ENCODE measurements at regions not wholly inside any gene's neighbourhood (a gene's known extent, or its start where the extent isn't known, plus 50 kb on each side); places are given as distances from the start of the nearest gene placed in this dataset.

DNA sequence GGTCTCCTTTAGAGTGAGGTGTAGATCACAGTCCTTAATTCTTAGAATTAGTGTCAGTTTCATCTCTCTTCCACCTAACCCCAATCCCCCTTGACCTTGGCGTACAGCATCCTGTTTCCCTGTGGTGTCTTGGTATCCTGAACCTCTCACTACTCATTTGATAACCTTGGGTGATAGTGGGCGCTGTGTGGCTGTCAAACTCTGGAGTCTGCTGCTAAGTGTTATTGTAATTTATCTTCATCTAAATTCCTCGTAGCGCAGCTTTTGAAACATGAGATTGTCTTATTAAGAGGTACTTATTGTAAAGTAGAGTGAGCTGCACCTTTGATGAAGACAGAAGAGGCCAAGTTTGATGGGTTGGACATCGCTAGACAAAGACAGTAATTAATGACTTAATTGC, 222.6 kb upstream of the SPRED2 start:
- H4K91ac ChIP-seq (replicated peaks; ENCODE audit: insufficient read length, low read length) = no peak overlapping the region
- no peak overlapping the region for H3K23ac ChIP-seq (ENCODE audit: insufficient read length)
- POLR2A ChIA-PET (ENCODE audit: partially characterized antibody) = no interaction called here
- no peak overlapping the region for H2BK120ac ChIP-seq (replicated peaks; ENCODE audit: low read depth, low read length)
- H3K4me1 ChIP-seq (replicated peaks in 1 of 4; ENCODE audit: control insufficient read depth in 3 of 4, insufficient read depth in 4 of 4, low read length in 3 of 4) = peaks cover 0 to 3% (median 0%) of the 10 kb centered on the region in 4 experiments; a peak in 2 of 7 replicates
- H2AFZ ChIP-seq (ENCODE audit: low read length) = no peak overlapping the region
- no peak overlapping the region for H2AK5ac ChIP-seq (ENCODE audit: low read depth, low read length)
- H4K20me1 ChIP-seq (replicated peaks in 1 of 2; ENCODE audit: control insufficient read depth in 1 of 2, insufficient read depth in 2 of 2, low read length in 2 of 2) = no peaks in the 10 kb centered on the region
- no peak overlapping the region for H3K4me2 ChIP-seq (ENCODE audit: insufficient read depth in 1 of 2, low read depth in 2 of 2, low read length in 2 of 2)
- H4K5ac ChIP-seq (ENCODE audit: insufficient read length, low read depth, low read length) = no peak overlapping the region
- H3K27me3 ChIP-seq (replicated peaks in 1 of 4; ENCODE audit: control insufficient read depth in 3 of 4, extremely low read depth in 1 of 4, insufficient read depth in 3 of 4, low read length in 3 of 4) = no peaks in the 10 kb centered on the region; a peak in 1 of 7 replicates
- H3K4me3 ChIP-seq (ENCODE audit: extremely low read depth in 1 of 4, insufficient read depth in 2 of 4, low read depth in 3 of 4, low read length in 4 of 4) = no peak overlapping the region
- H3K9ac ChIP-seq (replicated peaks in 1 of 4; ENCODE audit: extremely low read depth in 1 of 4, low read depth in 3 of 4, low read length in 3 of 4) = no peak overlapping the region
- no peak overlapping the region for H2BK12ac ChIP-seq (ENCODE audit: low read depth, low read length)
- no peak overlapping the region for H2BK15ac ChIP-seq (ENCODE audit: low read length)
- H3K14ac ChIP-seq (ENCODE audit: insufficient read length) = no peak overlapping the region
- no peak overlapping the region for H4K8ac ChIP-seq (ENCODE audit: extremely low read depth, insufficient read depth, low read length)
- TF ChIP-seq YY1 (IDR thresholded peaks at IDR 0.05; ENCODE audit: low read depth, low read length) (no peak), RXRA (IDR thresholded peaks at IDR 0.05; ENCODE audit: insufficient read depth, low read depth, low read length) (no peak)
- H2BK5ac ChIP-seq (ENCODE audit: low read depth, low read length) = no peak overlapping the region
- 84% methylated on average over 5 of the region's 5 CpGs; no CpG with 5 or more reads in 1 of the 2 experiments for WGBS, 2 experiments (ENCODE audit: extremely low coverage in 1 of 2, insufficient coverage in 1 of 2, insufficient read length in 1 of 2, insufficient replicate concordance in 2 of 2, low coverage in 1 of 2, low lambda C conversion rate in 2 of 2, missing lambda C conversion rate in 1 of 2)
- H3K79me2 ChIP-seq (ENCODE audit: control insufficient read depth in 1 of 2, insufficient read depth in 2 of 2, low read length in 2 of 2) = no peaks in the 10 kb centered on the region
- no peak overlapping the region for H3K4ac ChIP-seq (replicated peaks; ENCODE audit: insufficient read length, low read depth, low read length)
- CTCF ChIA-PET (ENCODE audit: partially characterized antibody) = interaction anchor here (1.1 kb wide), 1 partner anchor 57 kb away, joined by 3 read pairs; no protein-coding TSS in a partner anchor
- DNase-seq (ENCODE audit: low read depth in 1 of 2, low spot score in 2 of 2) = no peak
- H2BK20ac ChIP-seq (ENCODE audit: low read length) = no peak overlapping the region
- H3K27ac ChIP-seq (ENCODE audit: low read depth, low read length) = no peak overlapping the region
- no peaks in the 10 kb centered on the region for H3K79me1 ChIP-seq (ENCODE audit: low read depth, low read length)
- H3K23me2 ChIP-seq (ENCODE audit: low read depth, low read length) = no peaks in the 10 kb centered on the region
- H3K9me3 ChIP-seq (ENCODE audit: insufficient read depth in 2 of 2, low read depth in 1 of 2, low read length in 1 of 2) = no peaks in the 10 kb centered on the region
- no peaks in the 10 kb centered on the region for H3K36me3 ChIP-seq (ENCODE audit: control insufficient read depth in 2 of 4, insufficient read depth in 4 of 4, low read length in 3 of 4)
- H3K56ac ChIP-seq (replicated peaks; ENCODE audit: insufficient read length, low read depth, low read length) = no peak overlapping the region
- H3K18ac ChIP-seq (ENCODE audit: extremely low read depth, low read length) = no peak overlapping the region
- FAIRE-seq = no peak
